ENCODE measurements at regions not wholly inside any gene's neighbourhood (a gene's known extent, or its start where the extent isn't known, plus 50 kb on each side); places are given as distances from the start of the nearest gene placed in this dataset.

DNA sequence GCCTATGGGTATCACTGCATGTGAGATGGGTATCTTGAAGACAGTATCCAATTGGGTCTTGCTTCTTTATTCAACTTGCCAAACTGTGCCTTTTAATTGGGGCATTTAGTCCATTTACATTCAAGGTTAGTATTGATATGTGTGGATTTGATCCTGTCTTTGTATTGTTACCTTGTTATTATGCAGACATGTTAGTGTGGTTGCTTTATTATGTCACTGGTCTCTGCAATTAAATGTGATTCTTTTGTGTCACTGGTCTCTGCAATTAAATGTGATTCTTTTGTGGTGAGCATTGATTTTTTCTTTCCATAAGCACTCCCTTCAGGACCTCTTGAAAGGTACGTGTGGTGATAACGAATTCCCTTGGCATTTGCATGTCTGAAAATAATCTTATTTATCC, 357.8 kb upstream of the STEAP1 start (continued):
- TF ChIP-seq, protein P1, sequence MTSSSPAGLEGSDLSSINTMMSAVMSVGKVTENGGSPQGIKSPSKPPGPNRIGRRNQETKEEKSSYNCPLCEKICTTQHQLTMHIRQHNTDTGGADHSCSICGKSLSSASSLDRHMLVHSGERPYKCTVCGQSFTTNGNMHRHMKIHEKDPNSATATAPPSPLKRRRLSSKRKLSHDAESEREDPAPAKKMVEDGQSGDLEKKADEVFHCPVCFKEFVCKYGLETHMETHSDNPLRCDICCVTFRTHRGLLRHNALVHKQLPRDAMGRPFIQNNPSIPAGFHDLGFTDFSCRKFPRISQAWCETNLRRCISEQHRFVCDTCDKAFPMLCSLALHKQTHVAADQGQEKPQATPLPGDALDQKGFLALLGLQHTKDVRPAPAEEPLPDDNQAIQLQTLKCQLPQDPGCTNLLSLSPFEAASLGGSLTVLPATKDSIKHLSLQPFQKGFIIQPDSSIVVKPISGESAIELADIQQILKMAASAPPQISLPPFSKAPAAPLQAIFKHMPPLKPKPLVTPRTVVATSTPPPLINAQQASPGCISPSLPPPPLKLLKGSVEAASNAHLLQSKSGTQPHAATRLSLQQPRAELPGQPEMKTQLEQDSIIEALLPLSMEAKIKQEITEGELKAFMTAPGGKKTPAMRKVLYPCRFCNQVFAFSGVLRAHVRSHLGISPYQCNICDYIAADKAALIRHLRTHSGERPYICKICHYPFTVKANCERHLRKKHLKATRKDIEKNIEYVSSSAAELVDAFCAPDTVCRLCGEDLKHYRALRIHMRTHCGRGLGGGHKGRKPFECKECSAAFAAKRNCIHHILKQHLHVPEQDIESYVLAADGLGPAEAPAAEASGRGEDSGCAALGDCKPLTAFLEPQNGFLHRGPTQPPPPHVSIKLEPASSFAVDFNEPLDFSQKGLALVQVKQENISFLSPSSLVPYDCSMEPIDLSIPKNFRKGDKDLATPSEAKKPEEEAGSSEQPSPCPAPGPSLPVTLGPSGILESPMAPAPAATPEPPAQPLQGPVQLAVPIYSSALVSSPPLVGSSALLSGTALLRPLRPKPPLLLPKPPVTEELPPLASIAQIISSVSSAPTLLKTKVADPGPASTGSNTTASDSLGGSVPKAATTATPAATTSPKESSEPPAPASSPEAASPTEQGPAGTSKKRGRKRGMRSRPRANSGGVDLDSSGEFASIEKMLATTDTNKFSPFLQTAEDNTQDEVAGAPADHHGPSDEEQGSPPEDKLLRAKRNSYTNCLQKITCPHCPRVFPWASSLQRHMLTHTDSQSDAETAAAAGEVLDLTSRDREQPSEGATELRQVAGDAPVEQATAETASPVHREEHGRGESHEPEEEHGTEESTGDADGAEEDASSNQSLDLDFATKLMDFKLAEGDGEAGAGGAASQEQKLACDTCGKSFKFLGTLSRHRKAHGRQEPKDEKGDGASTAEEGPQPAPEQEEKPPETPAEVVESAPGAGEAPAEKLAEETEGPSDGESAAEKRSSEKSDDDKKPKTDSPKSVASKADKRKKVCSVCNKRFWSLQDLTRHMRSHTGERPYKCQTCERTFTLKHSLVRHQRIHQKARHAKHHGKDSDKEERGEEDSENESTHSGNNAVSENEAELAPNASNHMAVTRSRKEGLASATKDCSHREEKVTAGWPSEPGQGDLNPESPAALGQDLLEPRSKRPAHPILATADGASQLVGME (CRISPR knock-in tag; IDR thresholded peaks at IDR 0.05) = no peak
- TF ChIP-seq, protein P2, sequence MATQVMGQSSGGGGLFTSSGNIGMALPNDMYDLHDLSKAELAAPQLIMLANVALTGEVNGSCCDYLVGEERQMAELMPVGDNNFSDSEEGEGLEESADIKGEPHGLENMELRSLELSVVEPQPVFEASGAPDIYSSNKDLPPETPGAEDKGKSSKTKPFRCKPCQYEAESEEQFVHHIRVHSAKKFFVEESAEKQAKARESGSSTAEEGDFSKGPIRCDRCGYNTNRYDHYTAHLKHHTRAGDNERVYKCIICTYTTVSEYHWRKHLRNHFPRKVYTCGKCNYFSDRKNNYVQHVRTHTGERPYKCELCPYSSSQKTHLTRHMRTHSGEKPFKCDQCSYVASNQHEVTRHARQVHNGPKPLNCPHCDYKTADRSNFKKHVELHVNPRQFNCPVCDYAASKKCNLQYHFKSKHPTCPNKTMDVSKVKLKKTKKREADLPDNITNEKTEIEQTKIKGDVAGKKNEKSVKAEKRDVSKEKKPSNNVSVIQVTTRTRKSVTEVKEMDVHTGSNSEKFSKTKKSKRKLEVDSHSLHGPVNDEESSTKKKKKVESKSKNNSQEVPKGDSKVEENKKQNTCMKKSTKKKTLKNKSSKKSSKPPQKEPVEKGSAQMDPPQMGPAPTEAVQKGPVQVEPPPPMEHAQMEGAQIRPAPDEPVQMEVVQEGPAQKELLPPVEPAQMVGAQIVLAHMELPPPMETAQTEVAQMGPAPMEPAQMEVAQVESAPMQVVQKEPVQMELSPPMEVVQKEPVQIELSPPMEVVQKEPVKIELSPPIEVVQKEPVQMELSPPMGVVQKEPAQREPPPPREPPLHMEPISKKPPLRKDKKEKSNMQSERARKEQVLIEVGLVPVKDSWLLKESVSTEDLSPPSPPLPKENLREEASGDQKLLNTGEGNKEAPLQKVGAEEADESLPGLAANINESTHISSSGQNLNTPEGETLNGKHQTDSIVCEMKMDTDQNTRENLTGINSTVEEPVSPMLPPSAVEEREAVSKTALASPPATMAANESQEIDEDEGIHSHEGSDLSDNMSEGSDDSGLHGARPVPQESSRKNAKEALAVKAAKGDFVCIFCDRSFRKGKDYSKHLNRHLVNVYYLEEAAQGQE (IDR thresholded peaks at IDR 0.05; ENCODE audit: borderline replicate concordance) = no peak
- TF ChIP-seq, protein P2 (CRISPR knock-in tag; IDR thresholded peaks at IDR 0.05; ENCODE audit: low read depth) = no peak
- TF ChIP-seq HDAC3 (IDR thresholded peaks at IDR 0.05; ENCODE audit: borderline replicate concordance, partially characterized antibody) (no peak), STAT5A (IDR thresholded peaks at IDR 0.05; ENCODE audit: borderline replicate concordance, low read length) (no peak), GABPA (tag; conservative IDR thresholded peaks at IDR 0.05; ENCODE audit: low read depth) (no peak), ZSCAN29 (IDR thresholded peaks at IDR 0.05) (no peak), CBFA2T2 (conservative IDR thresholded peaks at IDR 0.05) (no peak)

Data from K562 (cell line).